ENCODE measurements at regions not wholly inside any gene's neighbourhood (a gene's known extent, or its start where the extent isn't known, plus 50 kb on each side); places are given as distances from the start of the nearest gene placed in this dataset.

DNA sequence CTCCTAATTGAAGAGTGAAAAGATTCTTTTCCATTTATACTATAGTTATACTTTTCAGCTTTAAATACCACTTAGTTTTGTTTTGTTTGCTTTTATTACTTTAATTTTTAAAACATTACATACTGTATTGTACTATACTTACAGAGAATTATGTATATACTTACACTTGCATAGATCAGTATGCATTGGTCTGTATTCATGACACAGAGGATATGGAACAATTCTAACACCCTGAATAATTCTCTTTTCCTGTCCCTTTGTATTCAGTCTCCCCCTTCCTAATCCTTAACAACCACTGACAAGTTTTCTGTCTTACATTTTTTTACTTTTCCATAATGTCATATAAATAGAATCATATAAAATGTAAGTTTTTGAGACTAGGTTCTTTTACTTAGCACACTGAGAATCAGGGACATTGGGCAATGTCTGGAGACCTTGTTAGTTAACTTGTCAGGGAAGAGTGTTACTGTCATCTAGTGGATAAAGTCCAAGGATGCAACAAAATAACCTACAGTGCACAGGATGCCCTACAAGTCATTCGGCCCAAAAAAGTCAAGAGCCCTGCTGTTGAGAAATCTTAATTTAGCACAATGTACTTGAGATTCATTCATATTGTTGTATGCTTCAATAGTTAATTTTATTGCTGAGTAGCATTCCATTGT lies 95.7 kb upstream of the MCTP2 start:
- ATAC-seq (no peak), DNase-seq (no peak)
- TF ChIP-seq, protein P1, sequence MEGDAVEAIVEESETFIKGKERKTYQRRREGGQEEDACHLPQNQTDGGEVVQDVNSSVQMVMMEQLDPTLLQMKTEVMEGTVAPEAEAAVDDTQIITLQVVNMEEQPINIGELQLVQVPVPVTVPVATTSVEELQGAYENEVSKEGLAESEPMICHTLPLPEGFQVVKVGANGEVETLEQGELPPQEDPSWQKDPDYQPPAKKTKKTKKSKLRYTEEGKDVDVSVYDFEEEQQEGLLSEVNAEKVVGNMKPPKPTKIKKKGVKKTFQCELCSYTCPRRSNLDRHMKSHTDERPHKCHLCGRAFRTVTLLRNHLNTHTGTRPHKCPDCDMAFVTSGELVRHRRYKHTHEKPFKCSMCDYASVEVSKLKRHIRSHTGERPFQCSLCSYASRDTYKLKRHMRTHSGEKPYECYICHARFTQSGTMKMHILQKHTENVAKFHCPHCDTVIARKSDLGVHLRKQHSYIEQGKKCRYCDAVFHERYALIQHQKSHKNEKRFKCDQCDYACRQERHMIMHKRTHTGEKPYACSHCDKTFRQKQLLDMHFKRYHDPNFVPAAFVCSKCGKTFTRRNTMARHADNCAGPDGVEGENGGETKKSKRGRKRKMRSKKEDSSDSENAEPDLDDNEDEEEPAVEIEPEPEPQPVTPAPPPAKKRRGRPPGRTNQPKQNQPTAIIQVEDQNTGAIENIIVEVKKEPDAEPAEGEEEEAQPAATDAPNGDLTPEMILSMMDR (IDR thresholded peaks at IDR 0.05 in 4 of 5, conservative IDR thresholded peaks at IDR 0.05 in 1 of 5), result peak in 1 of 5 experiments; percentile 10
- no peak for TF ChIP-seq POLR2A (IDR thresholded peaks at IDR 0.05)
- intact Hi-C loops (cut with DNase I; ENCODE audit: low total_unique reads) (no loop called here), in situ Hi-C loops (cut with MboI; ENCODE audit: low sequenced_read_pairs in 4 of 4) (no loop called here)
- no peaks in the 10 kb centered on the region for H3K9me3 ChIP-seq
- no peak overlapping the region for H3K27ac ChIP-seq
- H3K4me3 ChIP-seq, result no peak overlapping the region
- no peaks in the 10 kb centered on the region for H3K4me1 ChIP-seq
- no peaks in the 10 kb centered on the region for H3K36me3 ChIP-seq
- H3K27me3 ChIP-seq, result no peaks in the 10 kb centered on the region

DNA sequence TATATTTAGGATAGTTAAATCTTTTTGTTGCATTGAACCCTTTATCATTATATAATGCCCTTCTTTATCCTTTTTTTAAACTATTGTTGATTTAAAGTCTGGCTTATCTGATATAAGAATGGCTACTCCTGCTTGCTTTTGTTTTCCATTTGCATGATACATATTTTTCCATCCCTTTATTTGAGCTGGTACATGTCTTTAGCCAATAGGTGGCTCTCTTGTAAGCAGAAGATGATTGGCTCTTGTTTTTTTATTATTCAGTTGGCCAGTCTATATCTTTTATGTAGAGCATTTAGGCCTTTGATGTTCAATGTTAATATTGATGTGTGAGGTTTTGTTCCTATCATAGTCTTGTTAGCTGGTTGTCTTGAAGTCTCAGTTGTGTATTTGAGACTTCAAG lies 99.5 kb upstream of the MCTP2 start:
- DNase-seq, result no peak
- no peaks in the 10 kb centered on the region for H3K36me3 ChIP-seq
- intact Hi-C loops (cut with DNase I; ENCODE audit: low total_unique reads), result no loop called here

DNA sequence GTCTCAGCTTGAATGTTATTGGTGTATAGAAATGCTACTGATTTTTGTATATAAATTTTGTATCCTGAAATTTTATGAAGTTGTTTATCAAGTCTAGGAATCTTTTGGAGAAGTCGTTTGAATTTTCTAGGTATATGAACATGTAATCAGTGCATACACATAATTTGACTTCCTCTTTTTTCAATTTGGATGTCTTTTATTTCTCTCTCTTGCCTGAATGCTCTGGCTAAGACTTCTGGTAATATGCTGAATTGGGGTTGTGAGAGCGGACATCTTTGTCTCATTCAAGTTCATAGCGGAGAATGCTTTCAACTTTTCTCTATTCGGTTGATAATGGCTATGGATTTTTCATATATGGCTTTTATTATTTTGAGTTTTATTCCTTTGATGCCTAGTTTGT lies 100.9 kb upstream of the MCTP2 start:
- H3K27me3 ChIP-seq, result no peaks in the 10 kb centered on the region
- H3K9me3 ChIP-seq, result no peaks in the 10 kb centered on the region
- no peaks in the 10 kb centered on the region for H3K4me1 ChIP-seq
- DNase-seq (no peak), ATAC-seq (no peak)
- no peak overlapping the region for H3K4me3 ChIP-seq
- intact Hi-C loops (cut with DNase I; ENCODE audit: low total_unique reads) (no loop called here), in situ Hi-C loops (cut with MboI; ENCODE audit: low sequenced_read_pairs in 4 of 4) (no loop called here)
- no peak overlapping the region for H3K27ac ChIP-seq
- H3K36me3 ChIP-seq, result no peaks in the 10 kb centered on the region
- TF ChIP-seq, protein P1 (IDR thresholded peaks at IDR 0.05 in 4 of 5, conservative IDR thresholded peaks at IDR 0.05 in 1 of 5), result no peak
- TF ChIP-seq POLR2A (IDR thresholded peaks at IDR 0.05), result no peak

More for the DNA sequence above, 99.5 kb upstream of the MCTP2 start:
- no peak overlapping the region for H3K4me3 ChIP-seq
- in situ Hi-C loops (cut with MboI; ENCODE audit: low sequenced_read_pairs in 4 of 4), result no loop called here
- H3K27me3 ChIP-seq, result no peaks in the 10 kb centered on the region
- H3K4me1 ChIP-seq, result no peaks in the 10 kb centered on the region
- no peak for ATAC-seq
- TF ChIP-seq POLR2A (IDR thresholded peaks at IDR 0.05), result no peak
- TF ChIP-seq, protein P1 (IDR thresholded peaks at IDR 0.05 in 4 of 5, conservative IDR thresholded peaks at IDR 0.05 in 1 of 5), result no peak
- no peak overlapping the region for H3K27ac ChIP-seq
- no peaks in the 10 kb centered on the region for H3K9me3 ChIP-seq

DNA sequence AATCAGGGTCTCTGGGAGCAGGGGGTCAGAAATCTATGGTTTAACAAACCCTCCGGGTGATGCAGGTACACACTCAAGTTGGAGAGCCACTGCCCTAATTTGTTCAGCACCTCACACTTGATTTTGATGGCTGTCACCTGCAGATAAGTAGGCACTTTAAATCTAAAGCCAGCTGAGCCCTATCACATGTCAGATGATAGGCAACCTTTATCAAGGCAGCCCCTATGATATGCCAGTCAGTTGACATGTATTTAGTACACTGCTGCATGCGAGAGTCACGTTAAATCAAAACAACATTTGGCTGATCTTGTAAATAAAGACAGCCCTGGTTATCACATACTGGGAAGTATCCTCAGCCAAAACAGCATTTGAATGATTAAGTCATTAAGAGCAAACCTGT lies 104.4 kb upstream of the MCTP2 start:
- in situ Hi-C loops (cut with MboI; ENCODE audit: low sequenced_read_pairs in 4 of 4), result loop anchor here in 3 of 4 donors (10.0 kb wide), 2 partner anchors 1092 to 1332 kb away; no protein-coding TSS in a partner anchor
- H3K4me1 ChIP-seq, result no peaks in the 10 kb centered on the region
- no peak for ATAC-seq
- no peak for DNase-seq
- TF ChIP-seq, protein P1 (IDR thresholded peaks at IDR 0.05 in 4 of 5, conservative IDR thresholded peaks at IDR 0.05 in 1 of 5), result no peak
- no peak for TF ChIP-seq POLR2A (IDR thresholded peaks at IDR 0.05)
- H3K27ac ChIP-seq, result no peak overlapping the region
- H3K36me3 ChIP-seq, result no peaks in the 10 kb centered on the region
- no peak overlapping the region for H3K4me3 ChIP-seq
- no peaks in the 10 kb centered on the region for H3K9me3 ChIP-seq
- intact Hi-C loops (cut with DNase I; ENCODE audit: low total_unique reads), result no loop called here
- no peaks in the 10 kb centered on the region for H3K27me3 ChIP-seq

DNA sequence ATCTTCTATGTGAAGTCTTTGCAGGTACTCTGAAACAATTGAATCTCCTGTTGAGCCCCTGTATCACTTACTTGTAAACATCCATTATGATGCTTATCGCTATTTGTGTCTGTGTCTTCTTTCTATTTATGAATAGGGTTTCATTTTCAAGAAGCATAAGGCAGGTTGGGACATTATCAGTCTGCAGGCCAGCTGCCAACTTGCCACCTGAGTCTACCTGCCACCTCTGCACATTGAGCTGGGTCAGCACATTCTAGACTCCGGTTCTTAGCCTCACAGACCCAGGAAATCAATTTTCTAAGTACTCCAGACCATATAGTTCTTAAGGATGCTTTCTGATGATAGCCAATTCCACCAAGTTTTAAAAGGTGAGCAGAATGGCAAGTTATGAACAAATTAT lies 105.7 kb upstream of the MCTP2 start:
- intact Hi-C loops (cut with DNase I; ENCODE audit: low total_unique reads) (no loop called here), in situ Hi-C loops (cut with MboI; ENCODE audit: low sequenced_read_pairs in 4 of 4) (loop anchor here in 3 of 4 donors (10.0 kb wide), 2 partner anchors 1091 to 1331 kb away; no protein-coding TSS in a partner anchor)

More for the DNA sequence above, 105.7 kb upstream of the MCTP2 start:
- Histone ChIP-seq H3K27ac (no peak overlapping the region), H3K27me3 (no peaks in the 10 kb centered on the region), H3K9me3 (no peaks in the 10 kb centered on the region), H3K36me3 (no peaks in the 10 kb centered on the region), H3K4me3 (no peak overlapping the region), H3K4me1 (no peaks in the 10 kb centered on the region)
- ATAC-seq (no peak), DNase-seq (no peak)
- no peak for TF ChIP-seq POLR2A (IDR thresholded peaks at IDR 0.05)
- TF ChIP-seq, protein P1 (IDR thresholded peaks at IDR 0.05 in 4 of 5, conservative IDR thresholded peaks at IDR 0.05 in 1 of 5), result no peak

All from gastrocnemius medialis (tissue), 4 donors.